ENCODE measurements at regions not wholly inside any gene's neighbourhood (a gene's known extent, or its start where the extent isn't known, plus 50 kb on each side); places are given as distances from the start of the nearest gene placed in this dataset.

DNA sequence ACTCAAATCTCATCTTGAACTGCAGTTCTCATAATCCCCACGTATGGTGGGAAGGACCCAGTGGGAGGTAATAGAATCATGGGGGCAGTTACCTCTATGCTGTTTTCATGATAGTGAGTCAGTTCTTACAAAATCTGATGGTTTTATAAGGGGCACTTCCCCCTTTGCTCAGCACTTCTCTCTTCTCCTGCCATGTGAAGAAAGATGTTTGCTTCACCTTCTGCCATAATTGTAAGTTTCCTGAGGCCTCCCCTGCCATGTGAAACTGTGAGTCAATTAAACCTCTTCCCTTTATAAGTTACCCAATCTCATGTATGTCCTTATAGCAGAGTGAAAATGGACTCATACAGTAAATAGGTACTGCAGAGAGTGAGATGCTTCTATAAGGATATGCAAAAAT, 1050.6 kb upstream of the GRIA3 start:
- Histone ChIP-seq H3K4me2 (ENCODE audit: insufficient read depth, low read length) (no peak overlapping the region), H3K9me1 (ENCODE audit: control insufficient read depth, insufficient read depth, low read length) (no peaks in the 10 kb centered on the region), H4K20me1 (replicated peaks; ENCODE audit: control insufficient read depth, insufficient read depth, low read length) (no peaks in the 10 kb centered on the region), H3K4me1 (replicated peaks in 1 of 2; ENCODE audit: control insufficient read depth in 2 of 2, insufficient read depth in 2 of 2, low read length in 2 of 2) (no peaks in the 10 kb centered on the region), H3K9me3 (replicated peaks; ENCODE audit: control insufficient read depth, insufficient read depth, low read depth, low read length) (no peaks in the 10 kb centered on the region), H3K79me2 (ENCODE audit: control insufficient read depth, insufficient read depth, low read length) (no peaks in the 10 kb centered on the region), H3K36me3 (ENCODE audit: control insufficient read depth, insufficient read depth, low read length) (no peaks in the 10 kb centered on the region), H3K27ac (ENCODE audit: extremely low read depth, low read depth, low read length) (no peak overlapping the region), H3K27me3 (ENCODE audit: control insufficient read depth in 2 of 2, insufficient read depth in 2 of 2, low read length in 2 of 2) (no peaks in the 10 kb centered on the region), H3K4me3 (no peak overlapping the region), H3K9ac (ENCODE audit: insufficient read depth in 1 of 2, low read depth in 2 of 2, low read length in 2 of 2) (no peak overlapping the region), H2AFZ (ENCODE audit: low read depth, low read length) (no peak overlapping the region)
- no peak for FAIRE-seq
- ChIA-PET POLR2A (no interaction called here), CTCF (ENCODE audit: low intra/inter-chr PET ratio) (no interaction called here)
- DNase-seq (ENCODE audit: extremely low read depth in 1 of 4, low spot score in 3 of 4) = no peak
- WGBS (ENCODE audit: insufficient coverage, low coverage, missing lambda C conversion rate) = 0% methylated on average over 1 of the region's 1 CpG
- no TSS peak for BruUV-seq (replicated peaks)
- ATAC-seq = no peak
- in situ Hi-C loops (cut with MboI) (no loop called here), intact Hi-C loops (cut with micrococcal nuclease) (no loop called here)
- TF ChIP-seq CTBP1 (IDR thresholded peaks at IDR 0.05; ENCODE audit: borderline replicate concordance) = no peak
- no peak for TF ChIP-seq NEUROD1 (IDR thresholded peaks at IDR 0.05; ENCODE audit: borderline replicate concordance, low read depth, low read length, partially characterized antibody)
- TF ChIP-seq, protein P1, sequence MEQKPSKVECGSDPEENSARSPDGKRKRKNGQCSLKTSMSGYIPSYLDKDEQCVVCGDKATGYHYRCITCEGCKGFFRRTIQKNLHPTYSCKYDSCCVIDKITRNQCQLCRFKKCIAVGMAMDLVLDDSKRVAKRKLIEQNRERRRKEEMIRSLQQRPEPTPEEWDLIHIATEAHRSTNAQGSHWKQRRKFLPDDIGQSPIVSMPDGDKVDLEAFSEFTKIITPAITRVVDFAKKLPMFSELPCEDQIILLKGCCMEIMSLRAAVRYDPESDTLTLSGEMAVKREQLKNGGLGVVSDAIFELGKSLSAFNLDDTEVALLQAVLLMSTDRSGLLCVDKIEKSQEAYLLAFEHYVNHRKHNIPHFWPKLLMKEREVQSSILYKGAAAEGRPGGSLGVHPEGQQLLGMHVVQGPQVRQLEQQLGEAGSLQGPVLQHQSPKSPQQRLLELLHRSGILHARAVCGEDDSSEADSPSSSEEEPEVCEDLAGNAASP (IDR thresholded peaks at IDR 0.05) = no peak
- TF ChIP-seq SRSF3 (IDR thresholded peaks at IDR 0.05; ENCODE audit: insufficient read depth, low read length) = no peak
- no peak for TF ChIP-seq SPI1 (IDR thresholded peaks at IDR 0.05; ENCODE audit: borderline replicate concordance, low read depth, low read length)
- no peak for TF ChIP-seq DDX20 (tag; IDR thresholded peaks at IDR 0.05; ENCODE audit: low read depth)
- TF ChIP-seq ZNF253 (CRISPR knock-in tag; conservative IDR thresholded peaks at IDR 0.05) = no peak
- no peak for TF ChIP-seq MCM5 (IDR thresholded peaks at IDR 0.05; ENCODE audit: low read depth)
- no peak for TF ChIP-seq CHD1 (IDR thresholded peaks at IDR 0.05; ENCODE audit: low read length)
- TF ChIP-seq, protein P2, sequence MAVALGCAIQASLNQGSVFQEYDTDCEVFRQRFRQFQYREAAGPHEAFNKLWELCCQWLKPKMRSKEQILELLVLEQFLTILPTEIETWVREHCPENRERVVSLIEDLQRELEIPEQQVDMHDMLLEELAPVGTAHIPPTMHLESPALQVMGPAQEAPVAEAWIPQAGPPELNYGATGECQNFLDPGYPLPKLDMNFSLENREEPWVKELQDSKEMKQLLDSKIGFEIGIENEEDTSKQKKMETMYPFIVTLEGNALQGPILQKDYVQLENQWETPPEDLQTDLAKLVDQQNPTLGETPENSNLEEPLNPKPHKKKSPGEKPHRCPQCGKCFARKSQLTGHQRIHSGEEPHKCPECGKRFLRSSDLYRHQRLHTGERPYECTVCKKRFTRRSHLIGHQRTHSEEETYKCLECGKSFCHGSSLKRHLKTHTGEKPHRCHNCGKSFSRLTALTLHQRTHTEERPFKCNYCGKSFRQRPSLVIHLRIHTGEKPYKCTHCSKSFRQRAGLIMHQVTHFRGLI (CRISPR knock-in tag; IDR thresholded peaks at IDR 0.05) = no peak
- TF ChIP-seq, protein P3, sequence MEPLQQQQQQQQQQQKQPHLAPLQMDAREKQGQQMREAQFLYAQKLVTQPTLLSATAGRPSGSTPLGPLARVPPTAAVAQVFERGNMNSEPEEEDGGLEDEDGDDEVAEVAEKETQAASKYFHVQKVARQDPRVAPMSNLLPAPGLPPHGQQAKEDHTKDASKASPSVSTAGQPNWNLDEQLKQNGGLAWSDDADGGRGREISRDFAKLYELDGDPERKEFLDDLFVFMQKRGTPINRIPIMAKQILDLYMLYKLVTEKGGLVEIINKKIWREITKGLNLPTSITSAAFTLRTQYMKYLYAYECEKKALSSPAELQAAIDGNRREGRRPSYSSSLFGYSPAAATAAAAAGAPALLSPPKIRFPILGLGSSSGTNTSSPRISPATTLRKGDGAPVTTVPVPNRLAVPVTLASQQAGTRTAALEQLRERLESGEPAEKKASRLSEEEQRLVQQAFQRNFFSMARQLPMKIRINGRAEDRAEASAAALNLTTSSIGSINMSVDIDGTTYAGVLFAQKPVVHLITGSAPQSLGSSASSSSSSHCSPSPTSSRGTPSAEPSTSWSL (CRISPR knock-in tag; IDR thresholded peaks at IDR 0.05; ENCODE audit: borderline replicate concordance) = no peak
- no peak for TF ChIP-seq KDM5B (IDR thresholded peaks at IDR 0.05; ENCODE audit: insufficient replicate concordance, low read depth, low read length)

Data from K562 (cell line).